ENCODE measurements at regions not wholly inside any gene's neighbourhood (a gene's known extent, or its start where the extent isn't known, plus 50 kb on each side); places are given as distances from the start of the nearest gene placed in this dataset.
A peak's percentile ranks its signal among the peaks of the same experiment; 100 is the strongest.

- DNase-seq: no peak
These were observed 73.7 kb downstream of the NAV1 start for GRCh38 chr1:201612645-201613044.

DNA sequence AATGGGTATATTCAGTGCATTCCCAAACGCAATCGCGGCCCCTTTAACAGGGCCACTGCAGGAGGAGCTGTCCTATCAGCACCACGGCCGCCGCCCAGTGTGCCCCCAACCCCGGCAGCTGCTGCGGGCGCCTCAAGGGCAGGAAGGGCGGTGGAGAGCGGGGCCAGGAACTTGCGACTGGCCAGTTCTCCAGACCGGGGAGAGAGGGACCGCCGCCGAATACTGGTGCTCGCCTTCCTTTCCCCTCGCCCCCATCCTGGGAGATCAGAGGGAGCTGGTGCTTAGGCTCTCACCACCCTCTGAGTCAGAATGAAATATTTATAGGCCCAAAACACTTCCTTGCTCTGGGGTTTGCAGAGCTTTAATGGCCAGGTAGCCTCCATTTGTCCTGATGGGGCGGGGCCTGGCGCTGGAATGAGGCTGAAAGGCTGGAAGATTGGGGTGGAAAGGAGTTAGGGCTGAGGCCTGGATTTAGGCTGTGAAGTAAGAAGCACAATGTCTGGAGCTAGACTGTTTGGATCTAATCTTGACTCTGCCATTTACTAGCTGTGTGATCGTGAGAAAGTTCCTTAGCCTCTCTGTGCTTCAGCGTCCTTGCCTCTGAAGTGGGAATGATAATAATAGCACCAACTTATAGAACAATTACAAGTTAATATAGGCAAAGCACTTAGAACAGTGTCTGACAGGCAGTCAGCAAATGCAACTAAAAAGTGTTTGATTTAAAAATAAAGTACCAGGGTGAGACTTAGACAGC, 75.5 kb downstream of the NAV1 start:
- no peak for DNase-seq

DNA sequence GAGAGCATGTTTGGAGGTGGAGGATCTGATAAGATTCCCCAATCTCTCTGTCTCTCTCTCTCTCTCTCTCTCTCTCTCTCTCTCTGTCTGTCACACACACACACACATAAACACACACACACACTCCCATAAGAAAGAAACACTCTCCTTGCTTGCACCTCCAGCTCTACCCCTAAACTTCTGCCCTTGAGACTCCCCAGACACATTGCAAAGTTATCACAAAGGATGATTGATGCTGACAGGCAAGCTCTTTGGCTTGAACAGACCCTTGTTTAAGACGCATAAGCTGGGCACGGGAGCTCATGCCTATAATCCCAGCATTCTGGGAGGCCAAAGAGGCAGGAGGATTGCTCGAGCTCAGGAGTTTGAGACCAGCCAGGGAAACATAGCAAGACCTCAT, 78.2 kb downstream of the NAV1 start:
- DNase-seq: no peak

GRCh38 chr1:201618389-201618788, 79.5 kb downstream of the NAV1 start:
- DNase-seq: no peak

- no peak for DNase-seq
These were observed 80.0 kb downstream of the NAV1 start for GRCh38 chr1:201618905-201619304.

DNA sequence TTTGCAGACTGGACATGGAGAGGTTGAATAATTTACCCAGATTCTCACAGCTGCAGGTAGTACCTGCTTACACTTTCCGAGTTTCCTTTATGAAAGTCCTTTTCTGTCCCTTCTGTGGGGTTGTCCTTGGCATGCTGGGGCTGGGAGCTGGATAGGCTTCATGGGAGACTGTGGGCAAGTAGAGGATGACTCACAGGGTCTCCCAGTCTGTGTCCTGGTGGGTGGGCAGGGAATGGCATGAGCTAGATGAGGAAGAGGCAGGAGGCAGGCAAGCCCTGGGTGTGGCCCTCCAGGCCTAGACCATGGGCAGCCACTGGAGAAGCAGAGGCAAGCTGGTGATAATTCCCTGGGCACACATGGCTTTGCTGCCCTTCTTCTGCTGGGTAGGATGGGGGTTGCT, 80.6 kb downstream of the NAV1 start:
- no peak for DNase-seq

DNA sequence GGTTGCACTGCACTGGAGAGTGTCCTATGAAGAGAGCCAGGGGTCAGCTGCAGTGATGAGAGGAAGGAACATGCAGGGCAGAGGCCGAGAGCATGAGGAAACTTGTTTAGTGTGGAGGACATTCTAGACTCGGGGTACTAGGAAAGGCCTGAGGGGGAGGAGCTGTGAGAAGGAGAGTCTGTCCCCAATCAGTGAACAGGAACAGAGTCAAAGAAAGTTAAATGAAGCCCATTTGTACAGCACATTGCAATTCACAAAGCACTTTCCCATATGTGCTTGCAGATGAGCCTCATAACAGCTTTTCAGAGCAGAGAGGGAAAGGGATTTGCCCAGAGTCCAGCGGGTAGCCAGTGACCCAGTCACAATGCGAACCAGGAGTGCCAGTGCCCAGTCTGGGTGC, 83.4 kb downstream of the NAV1 start:
- no peak for DNase-seq

- DNase-seq: no peak
These were observed 83.9 kb downstream of the NAV1 start for GRCh38 chr1:201622824-201623223.

DNA sequence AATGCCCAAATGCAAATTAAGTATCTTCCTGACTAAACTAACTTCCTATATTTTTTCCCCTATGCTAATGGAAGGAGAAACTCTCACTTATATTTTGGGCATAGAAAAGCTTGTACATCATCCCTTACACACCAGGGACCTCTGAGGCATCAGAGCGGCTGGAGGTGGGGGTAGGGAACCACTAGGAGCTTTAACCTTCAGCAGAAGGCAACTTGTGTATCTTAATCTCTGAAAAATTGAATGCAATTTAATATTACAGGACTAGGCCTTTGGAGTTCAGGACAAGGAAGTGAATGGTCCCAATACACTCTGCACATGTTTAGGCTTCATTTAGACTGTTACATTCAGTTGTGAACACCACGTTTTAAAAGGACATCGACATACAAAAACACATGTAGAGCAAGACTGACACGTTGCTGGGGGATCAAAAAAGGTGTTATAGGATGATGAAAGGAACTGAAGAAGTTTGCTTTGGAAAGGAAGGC, 85.9 kb downstream of the NAV1 start:
- DNase-seq: no peak

- DNase-seq: peak; percentile 100
These were observed 86.4 kb downstream of the NAV1 start for GRCh38 chr1:201625226-201625761.

GRCh38 chr1:201625851-201626251, 86.9 kb downstream of the NAV1 start:
- DNase-seq: no peak

GRCh38 chr1:201626629-201627275, 87.8 kb downstream of the NAV1 start:
- no peak for DNase-seq

GRCh38 chr1:201628490-201628889, 89.6 kb downstream of the NAV1 start:
- no peak for DNase-seq

DNA sequence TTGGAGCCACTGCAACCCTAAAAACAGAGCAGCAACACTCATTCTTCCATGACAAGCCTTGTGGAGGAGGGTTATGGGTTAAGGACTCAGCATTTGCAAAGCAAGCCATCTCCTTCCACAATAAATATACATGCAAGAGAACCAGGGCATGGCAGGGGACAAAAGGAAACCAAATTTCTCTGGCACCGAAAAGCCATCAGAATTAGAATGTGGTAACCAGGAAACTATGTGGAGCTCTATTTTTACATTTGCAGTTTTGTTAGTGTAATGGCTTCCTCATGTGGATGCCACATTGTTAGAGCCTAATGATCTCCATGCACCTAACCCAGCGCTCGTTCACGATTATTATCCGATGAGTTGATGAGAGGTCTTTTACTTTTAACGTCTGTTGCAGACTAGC, 91.7 kb downstream of the NAV1 start:
- no peak for DNase-seq

DNA sequence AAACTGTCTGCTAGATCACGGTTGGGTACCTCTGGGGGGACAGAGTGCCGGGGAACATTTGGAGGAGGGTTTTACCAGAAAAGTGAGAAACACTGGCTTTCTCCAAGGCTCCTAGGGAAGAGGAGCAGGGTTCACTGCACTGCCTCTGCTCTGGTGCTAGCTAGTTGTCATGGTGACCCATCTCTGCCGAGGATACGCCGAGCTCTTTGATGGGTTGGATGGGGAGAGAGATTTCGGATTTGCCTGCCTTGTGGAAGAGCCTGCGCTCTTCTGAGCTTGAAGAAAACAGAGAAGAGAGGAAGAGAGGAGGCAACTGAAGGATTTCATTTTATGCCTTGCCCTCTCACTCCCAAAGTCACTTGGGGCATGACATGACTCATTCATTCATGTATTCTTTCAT, 92.1 kb downstream of the NAV1 start:
- no peak for DNase-seq

- no peak for DNase-seq
These were observed 93.5 kb downstream of the NAV1 start for GRCh38 chr1:201632364-201632952.

DNA sequence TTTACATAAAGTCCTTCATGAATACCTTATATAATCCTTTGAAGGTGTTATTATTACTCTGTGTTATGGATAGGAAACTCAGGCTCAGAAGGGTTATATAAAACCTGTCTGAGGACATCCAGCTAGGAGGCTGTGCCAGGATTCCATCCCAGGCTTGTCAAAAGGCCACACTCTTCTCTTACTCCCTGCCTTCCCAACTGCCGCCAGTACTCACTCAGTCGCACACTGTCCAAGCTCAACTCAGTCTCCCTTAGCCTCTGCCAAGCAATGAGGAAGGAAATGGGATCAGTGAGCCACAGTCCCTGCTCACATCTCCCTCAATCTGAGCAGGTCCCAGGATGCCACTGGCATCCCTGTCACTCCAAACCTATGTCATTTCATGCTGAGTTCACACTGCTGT, 94.4 kb downstream of the NAV1 start:
- DNase-seq: no peak

GRCh38 chr1:201633811-201634210, 94.9 kb downstream of the NAV1 start:
- DNase-seq: no peak

DNA sequence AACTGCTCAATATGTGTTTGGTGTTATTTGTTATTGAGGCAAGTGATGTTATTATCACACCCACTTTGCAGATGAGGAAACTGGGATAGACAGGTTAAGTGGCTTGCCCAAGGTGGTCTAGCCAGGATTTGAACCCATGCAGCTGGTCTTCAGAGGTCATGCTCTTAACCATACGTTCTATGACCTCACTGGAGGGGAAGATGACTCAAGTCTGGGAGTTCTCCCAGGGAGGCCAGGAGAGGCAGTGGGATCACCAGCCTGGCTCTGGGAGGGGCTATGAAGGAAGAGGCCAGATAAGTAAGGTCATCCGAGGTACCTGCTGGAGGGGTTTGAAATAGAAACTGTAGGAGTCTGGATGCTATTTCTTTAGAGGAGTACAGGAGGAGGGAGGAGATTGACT, 95.3 kb downstream of the NAV1 start:
- peak; percentile 77 for DNase-seq

DNA sequence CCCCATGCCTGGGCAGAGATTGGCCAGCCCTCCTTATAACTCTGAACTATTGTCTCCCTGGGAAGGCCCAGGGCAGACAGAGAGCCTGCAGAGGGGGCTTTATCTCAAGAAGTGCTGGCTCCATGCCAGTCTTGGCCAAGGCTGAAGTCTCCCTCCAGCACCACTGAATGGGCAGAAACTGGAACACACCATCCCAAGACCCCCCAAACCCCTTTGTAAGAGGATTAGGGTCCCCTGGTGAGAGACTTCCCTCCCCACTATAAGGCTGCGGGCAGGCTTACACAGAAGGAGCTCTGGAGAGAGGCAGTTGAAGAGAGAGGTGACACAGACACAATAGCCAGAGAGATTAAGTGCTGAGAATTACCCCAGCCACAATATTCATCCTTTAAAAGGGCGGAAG, 97.2 kb downstream of the NAV1 start:
- DNase-seq: no peak

DNA sequence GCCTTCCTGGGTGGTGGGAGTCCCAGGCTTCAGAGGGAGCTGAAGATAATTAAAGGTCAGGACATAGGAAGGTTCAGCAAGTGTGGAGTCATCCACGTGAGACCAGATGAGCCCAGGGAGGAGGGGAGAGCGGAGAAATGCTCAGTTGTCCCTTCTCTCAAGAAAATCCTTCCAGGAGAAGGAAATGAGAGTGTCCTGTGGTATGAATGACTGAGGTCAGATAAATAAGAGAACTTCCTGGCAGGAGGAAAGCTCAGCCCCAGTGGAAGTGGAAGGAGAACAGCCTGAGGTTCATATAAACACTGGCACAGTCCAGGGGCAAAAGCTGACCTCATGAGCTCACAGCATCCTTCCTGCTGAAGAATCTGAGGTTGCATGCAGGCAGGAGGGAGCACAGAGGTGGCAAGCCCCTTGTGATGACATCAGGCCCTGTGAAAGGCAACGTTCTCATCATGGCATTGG, 97.6 kb downstream of the NAV1 start:
- peak; percentile 97 for DNase-seq

DNA sequence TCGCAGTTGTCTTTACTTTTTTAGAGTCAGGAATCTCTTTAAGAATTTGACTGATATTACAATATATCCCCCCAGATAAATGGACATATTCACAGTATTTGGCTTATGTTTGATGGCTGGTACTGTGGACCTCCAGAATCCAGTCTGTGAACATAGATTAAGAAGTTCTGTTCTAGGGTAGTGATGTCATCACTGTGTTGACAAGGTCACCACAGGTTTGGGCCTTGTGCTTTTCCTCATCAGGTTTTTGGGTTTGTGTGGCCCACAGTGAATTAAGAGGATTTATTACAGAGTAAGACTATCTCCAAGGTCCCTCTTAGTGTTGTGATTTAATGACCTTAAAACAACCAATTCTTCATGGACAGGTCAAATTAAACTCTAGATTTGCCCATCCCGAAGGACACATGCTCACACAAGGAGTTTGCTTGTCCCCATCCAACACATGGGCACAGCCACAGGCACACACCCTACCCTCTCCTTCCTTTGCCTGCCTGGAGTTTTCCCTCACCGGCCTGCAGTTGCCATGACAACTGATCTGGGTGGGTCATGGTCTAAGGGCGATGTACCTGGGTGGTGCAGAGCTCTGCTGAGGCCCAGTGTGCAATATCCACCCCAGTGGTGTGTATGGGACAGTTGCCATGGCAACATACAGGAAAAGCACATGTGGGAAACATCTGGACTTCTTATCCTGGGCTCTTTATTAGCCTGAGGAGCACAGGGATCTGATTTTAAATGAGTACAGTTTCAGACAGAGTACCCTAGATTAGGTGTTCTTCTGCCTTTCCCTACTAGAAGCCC, 98.6 kb downstream of the NAV1 start:
- peak; percentile 87 for DNase-seq

GRCh38 chr1:201639391-201639790, 100.5 kb downstream of the NAV1 start:
- no peak for DNase-seq

Data from HCEC 1CT (cell line).